H9 (cell line): ENCODE measurements at regions not wholly inside any gene's neighbourhood (a gene's known extent, or its start where the extent isn't known, plus 50 kb on each side); places are given as distances from the start of the nearest gene placed in this dataset.

ENCODE experiments used
- DNase-seq: peaks from one replicate; pipeline ENCODE4 v3.0.0-alpha.2; 2017
- H2AFZ ChIP-seq: one replicate; pipeline ENCODE4 v1.6.1; 2013; ENCODE audit warnings: mild to moderate bottlenecking, low read length, control low read depth, moderate library complexity
- H2AK5ac ChIP-seq: 2 replicates; pipeline ENCODE4 v1.6.1; 2013; ENCODE audit warnings: low read length, control low read depth, mixed read lengths; ENCODE audit not compliant: insufficient read length
- H2BK120ac ChIP-seq: one replicate; pipeline ENCODE4 v1.6.1; 2013; ENCODE audit warnings: low read depth, mild to moderate bottlenecking, low read length, control low read depth, inconsistent platforms; ENCODE audit not compliant: poor library complexity, severe bottlenecking
- H2BK12ac ChIP-seq: 2 replicates; pipeline ENCODE4 v1.6.1; 2013; ENCODE audit warnings: low read length, control low read depth, mixed read lengths, low read depth; ENCODE audit not compliant: insufficient read length
- H2BK15ac ChIP-seq: 2 replicates; pipeline ENCODE4 v1.6.1; 2013; ENCODE audit warnings: low read depth, low read length, control low read depth
- H2BK20ac ChIP-seq: one replicate; pipeline ENCODE4 v1.6.1; 2013; ENCODE audit warnings: low read depth, mild to moderate bottlenecking, low read length, control low read depth, inconsistent platforms; ENCODE audit not compliant: poor library complexity, severe bottlenecking
- H2BK5ac ChIP-seq: 2 replicates; pipeline ENCODE4 v1.6.1; 2013; ENCODE audit warnings: low read length, control low read depth, mixed read lengths; ENCODE audit not compliant: insufficient read length
- H3K14ac ChIP-seq: 2 replicates; pipeline ENCODE4 v1.6.1; 2013; ENCODE audit warnings: low read length, control low read depth; ENCODE audit not compliant: insufficient read depth
- H3K18ac ChIP-seq: 2 replicates; pipeline ENCODE4 v1.6.1; 2013; ENCODE audit warnings: low read depth, mild to moderate bottlenecking, mixed read lengths, low read length, control low read depth; ENCODE audit not compliant: insufficient read length
- H3K23ac ChIP-seq: 2 replicates; pipeline ENCODE4 v1.6.1; 2013; ENCODE audit warnings: low read length, control low read depth, mixed read lengths, low read depth; ENCODE audit not compliant: insufficient read length
- H3K23me2 ChIP-seq: 2 replicates; pipeline ENCODE4 v1.6.1; 2013; ENCODE audit warnings: low read depth, mild to moderate bottlenecking, mixed read lengths, low read length, control low read depth; ENCODE audit not compliant: insufficient read length, poor library complexity, severe bottlenecking
- H3K27ac ChIP-seq: 2 replicates; pipeline ENCODE4 v1.5.1; 2013; ENCODE audit warnings: low read length, control low read depth, mixed read lengths, low read depth; ENCODE audit not compliant: insufficient read length
- H3K27me3 ChIP-seq: 2 replicates; pipeline ENCODE4 v1.6.1; 2013; ENCODE audit warnings: low read length, control low read depth, inconsistent platforms; ENCODE audit not compliant: insufficient read depth
- H3K4ac ChIP-seq: 2 replicates; pipeline ENCODE4 v1.6.1; 2013; ENCODE audit warnings: low read depth, mild to moderate bottlenecking, control low read depth, inconsistent platforms, low read length, moderate library complexity
- H3K4me1 ChIP-seq: 2 replicates; pipeline ENCODE4 v1.6.1; 2013; ENCODE audit warnings: low read length, control low read depth, inconsistent platforms; ENCODE audit not compliant: insufficient read depth
- H3K4me2 ChIP-seq: 2 replicates; pipeline ENCODE4 v1.6.1; 2013; ENCODE audit warnings: low read length, control low read depth, mixed read lengths; ENCODE audit not compliant: insufficient read length, insufficient read depth
- H3K56ac ChIP-seq: 2 replicates; pipeline ENCODE4 v1.6.1; 2013; ENCODE audit warnings: low read depth, mild to moderate bottlenecking, mixed read lengths, low read length, control low read depth; ENCODE audit not compliant: insufficient read length
- H3K79me1 ChIP-seq: 2 replicates; pipeline ENCODE4 v1.6.1; 2013; ENCODE audit warnings: low read depth, mild to moderate bottlenecking, moderate library complexity, low read length, control low read depth, inconsistent platforms; ENCODE audit not compliant: insufficient read depth, poor library complexity, severe bottlenecking
- H3K79me2 ChIP-seq: 2 replicates; pipeline ENCODE4 v1.6.1; 2013; ENCODE audit warnings: low read length, control low read depth, inconsistent platforms; ENCODE audit not compliant: insufficient read depth
- H3K9ac ChIP-seq: 2 replicates; pipeline ENCODE4 v1.6.1; 2013; ENCODE audit warnings: low read length, control low read depth, mixed read lengths; ENCODE audit not compliant: insufficient read length; ENCODE audit errors: extremely low read depth
- H3K9me3 ChIP-seq: one replicate; pipeline ENCODE4 v1.6.1; 2013; ENCODE audit warnings: low read depth, low read length, inconsistent platforms; ENCODE audit not compliant: control insufficient read depth
- H3T11ph ChIP-seq: one replicate; pipeline ENCODE4 v1.6.1; 2013; ENCODE audit warnings: mild to moderate bottlenecking, low read length, control low read depth, inconsistent platforms
- H4K20me1 ChIP-seq: one replicate; pipeline ENCODE4 v1.6.1; 2013; ENCODE audit not compliant: control insufficient read depth, insufficient read length, insufficient read depth
- H4K5ac ChIP-seq: 2 replicates; pipeline ENCODE4 v1.6.1; 2013; ENCODE audit warnings: low read depth, mild to moderate bottlenecking, mixed read lengths, low read length, control low read depth; ENCODE audit not compliant: insufficient read length
- H4K8ac ChIP-seq: replicated peaks from 2 replicates; pipeline ENCODE4 v1.6.1; 2013; ENCODE audit warnings: low read length, control low read depth, mixed read lengths, low read depth; ENCODE audit not compliant: insufficient read length
- H4K91ac ChIP-seq: 2 replicates; pipeline ENCODE4 v1.6.1; 2013; ENCODE audit warnings: low read depth, mild to moderate bottlenecking, moderate library complexity, mixed read lengths, low read length, control low read depth; ENCODE audit not compliant: insufficient read length
- H3K27ac Mint-ChIP-seq, 3 experiments: 2 replicates in 2 of 3; 3 replicates in 1 of 3; pipeline ENCODE4 v1.8.0; 2020 to 2021; ENCODE audit warnings: mixed read lengths in 3 of 3, mild to moderate bottlenecking in 1 of 3, moderate library complexity in 1 of 3
- H3K27me3 Mint-ChIP-seq: 2 replicates; pipeline ENCODE4 v1.8.0; 2021; ENCODE audit warnings: low read depth, mild to moderate bottlenecking, moderate library complexity, mixed read lengths
- H3K36me3 Mint-ChIP-seq, 3 experiments: 2 replicates in 2 of 3; 3 replicates in 1 of 3; pipeline ENCODE4 v1.8.0; 2020 to 2021; ENCODE audit warnings: low read depth in 3 of 3, mixed read lengths in 3 of 3; ENCODE audit not compliant: insufficient read depth in 1 of 3
- H3K4me1 Mint-ChIP-seq, 2 experiments: 2 replicates each; pipeline ENCODE4 v1.8.0; 2020; ENCODE audit warnings: mixed read lengths in 2 of 2
- H3K4me3 Mint-ChIP-seq, 2 experiments: 2 replicates in 1 of 2; 3 replicates in 1 of 2; pipeline ENCODE4 v1.8.0; 2020 to 2021; ENCODE audit warnings: mild to moderate bottlenecking in 2 of 2, mixed read lengths in 2 of 2, moderate library complexity in 1 of 2
- H3K9me3 Mint-ChIP-seq, 2 experiments: 2 replicates in 1 of 2; 3 replicates in 1 of 2; pipeline ENCODE4 v1.8.0; 2020; ENCODE audit warnings: mild to moderate bottlenecking in 2 of 2, mixed read lengths in 2 of 2, moderate library complexity in 1 of 2
- CTCF ChIP-seq: fragments of 200-600 bp; sonication (generic); conservative IDR thresholded peaks from 3 replicates; pipeline ENCODE4 v1.8.0; 2021; ENCODE audit warnings: antibody characterized with exemption, mild to moderate bottlenecking
- WGBS: extraction: QIAGEN DNeasy Blood & Tissue Kit; methylation state at CpG from one replicate; pipeline ENCODE4 v1.1.7; 2013; ENCODE audit warnings: missing lambda C conversion rate, low lambda C conversion rate, mixed read lengths; ENCODE audit not compliant: insufficient read length; ENCODE audit errors: extremely low coverage; 5-methylcytosine and 5-hydroxymethylcytosine counted together

GRCh38 chr4:17030543-17030942 lies 132.1 kb upstream of the LDB2 start:
- no CpG with 5 or more reads among the region's 1 CpG for WGBS
- peaks cover 10% of the 10 kb centered on the region for H3K4me1 ChIP-seq
- no peak overlapping the region for H3K56ac ChIP-seq
- H2BK20ac ChIP-seq, result no peak overlapping the region
- H3K27me3 ChIP-seq, result no peaks in the 10 kb centered on the region
- H4K20me1 ChIP-seq, result no peaks in the 10 kb centered on the region
- H3K27ac Mint-ChIP-seq, result no peak overlapping the region
- no peak overlapping the region for H4K8ac ChIP-seq
- peaks cover 29 to 40% of the 10 kb centered on the region in 2 experiments for H3K4me1 Mint-ChIP-seq
- H3K9me3 Mint-ChIP-seq, result peaks cover 2 to 5% of the 10 kb centered on the region in 2 experiments; a peak in 2 of 5 replicates
- no peak overlapping the region for H3K4ac ChIP-seq
- no peak overlapping the region for H3K9ac ChIP-seq
- peaks cover 10% of the 10 kb centered on the region for H3K27me3 Mint-ChIP-seq
- H4K5ac ChIP-seq, result no peak overlapping the region
- H3K4me3 Mint-ChIP-seq, result no peak overlapping the region
- H3K36me3 Mint-ChIP-seq, result peaks cover 0 to 4% (median 0%) of the 10 kb centered on the region in 3 experiments; a peak in 4 of 7 replicates
- H2BK15ac ChIP-seq, result no peak overlapping the region
- no peak overlapping the region for H4K91ac ChIP-seq
- DNase-seq, result no peak
- no peak overlapping the region for H2AFZ ChIP-seq
- H3K18ac ChIP-seq, result no peak overlapping the region
- no peak overlapping the region for H3K23ac ChIP-seq
- no peak overlapping the region for H2BK5ac ChIP-seq
- no peak overlapping the region for H2BK120ac ChIP-seq
- H2AK5ac ChIP-seq, result no peak overlapping the region
- H3K9me3 ChIP-seq, result no peaks in the 10 kb centered on the region
- no peaks in the 10 kb centered on the region for H3K79me2 ChIP-seq
- no peak overlapping the region for H3K27ac ChIP-seq
- no peak for TF ChIP-seq CTCF
- H3T11ph ChIP-seq, result no peak overlapping the region
- no peak overlapping the region for H3K14ac ChIP-seq
- H3K23me2 ChIP-seq, result no peaks in the 10 kb centered on the region
- no peak overlapping the region for H3K4me2 ChIP-seq
- no peak overlapping the region for H2BK12ac ChIP-seq
- H3K79me1 ChIP-seq, result no peaks in the 10 kb centered on the region
